ENCODE measurements at regions not wholly inside any gene's neighbourhood (a gene's known extent, or its start where the extent isn't known, plus 50 kb on each side); places are given as distances from the start of the nearest gene placed in this dataset.
"Not testable (repeated sequence)": the region's sequence is repeated elsewhere in the genome, so short reads cannot be mapped to it uniquely, and the experiment has no call there.

DNA sequence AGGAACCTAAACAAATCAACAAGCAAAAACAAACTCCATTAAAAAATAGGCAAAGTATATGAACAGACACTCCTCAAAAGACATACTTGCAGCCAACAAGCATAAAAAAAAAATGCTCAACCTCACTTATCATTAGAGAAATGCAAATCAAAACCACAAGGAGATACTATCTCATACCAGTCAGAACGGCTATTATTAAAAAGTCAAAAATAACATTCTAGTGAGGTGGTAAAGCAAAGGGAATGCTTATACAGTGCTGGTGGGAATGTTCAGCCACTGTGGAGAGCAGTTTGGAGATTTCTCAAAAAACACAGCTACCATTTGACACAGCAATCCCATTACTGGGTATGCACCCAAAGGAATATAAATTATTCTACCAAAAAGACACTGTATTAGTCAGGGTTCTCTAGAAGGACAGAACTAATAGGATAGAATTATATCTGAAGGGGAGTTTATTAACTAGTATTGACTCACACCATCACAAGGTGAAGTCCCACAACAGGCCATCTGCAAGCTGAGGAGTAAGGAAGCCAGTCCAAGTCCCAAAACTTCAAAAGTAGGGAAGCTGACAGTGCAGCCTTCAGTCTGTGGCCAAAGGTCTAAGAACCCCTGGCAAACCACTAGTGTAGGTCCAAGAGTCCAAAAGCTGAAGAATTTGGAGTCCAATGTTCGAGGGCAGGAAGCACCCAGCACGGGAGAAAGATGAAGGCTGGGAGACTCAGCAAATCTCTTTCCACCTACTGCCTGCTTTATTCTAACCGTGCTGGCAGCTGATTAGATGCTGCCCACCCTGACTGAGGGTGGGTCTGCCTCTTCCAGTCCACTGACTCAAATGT is 101.6 kb upstream of the KRAS start:
- DNase-seq (ENCODE audit: low read depth, low spot score), result no peak
- no peak overlapping the region for H3K4me3 ChIP-seq (ENCODE audit: low read length)

DNA sequence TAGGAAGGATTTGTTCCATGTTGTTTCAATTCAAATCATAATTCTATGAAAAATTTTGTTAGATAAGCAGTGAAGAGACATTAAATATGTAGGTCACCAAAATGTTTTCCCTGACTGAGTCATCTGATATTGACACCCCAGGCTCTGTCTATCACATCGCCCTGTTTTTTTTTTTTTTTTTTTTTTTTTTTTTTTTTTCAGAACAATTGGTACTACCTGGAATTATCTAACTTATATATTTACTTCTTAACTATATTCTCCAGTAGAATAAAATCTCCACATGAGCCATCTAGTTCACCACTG is 97.8 kb upstream of the KRAS start:
- no peak overlapping the region for H3K4me3 ChIP-seq (ENCODE audit: low read length)
- no peak for DNase-seq (ENCODE audit: low read depth, low spot score)

DNA sequence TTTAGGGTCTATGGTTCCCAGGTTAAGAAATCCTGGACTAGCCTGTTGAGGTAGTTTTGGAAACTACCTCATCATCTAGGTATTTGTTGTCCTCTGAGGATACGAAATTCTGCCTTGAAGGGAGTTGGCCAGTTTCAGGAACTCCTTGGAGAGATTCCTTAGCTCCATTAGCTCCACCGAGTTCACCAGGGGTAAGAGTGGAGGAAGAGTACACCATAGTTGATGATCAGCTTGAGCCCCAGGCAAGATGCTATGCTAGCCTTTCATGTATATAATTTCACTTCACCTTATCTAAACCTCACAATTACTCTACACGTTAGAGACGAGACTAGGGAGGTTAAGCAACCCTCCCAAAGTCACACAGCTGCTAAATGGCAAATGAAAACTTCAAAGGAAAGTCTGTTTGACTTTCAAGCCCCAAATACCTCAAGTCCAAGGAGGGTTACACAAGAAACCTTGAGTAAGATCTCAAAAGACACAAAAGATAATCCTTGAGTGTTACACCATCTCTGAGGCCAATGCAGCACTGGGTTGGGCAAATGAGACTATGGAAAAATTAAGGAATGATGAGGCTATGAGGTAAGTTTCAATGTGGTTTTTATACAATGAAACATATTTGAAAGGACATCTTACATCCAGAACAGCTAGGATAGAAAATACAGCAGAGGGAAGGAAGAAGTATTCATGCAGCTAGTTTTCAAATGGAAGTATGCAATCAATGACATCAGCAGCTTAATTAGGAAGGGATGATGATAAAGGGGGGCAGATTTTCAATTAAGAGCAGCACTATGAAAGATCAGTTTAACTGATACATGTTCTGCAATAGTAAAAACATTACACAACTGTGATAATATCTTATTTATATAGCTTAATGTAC is 97.2 kb upstream of the KRAS start:
- peak; percentile 88 for DNase-seq (ENCODE audit: low read depth, low spot score)
- H3K4me3 ChIP-seq (ENCODE audit: low read length), result no peak overlapping the region; the same call in 1 of the 2 replicates

DNA sequence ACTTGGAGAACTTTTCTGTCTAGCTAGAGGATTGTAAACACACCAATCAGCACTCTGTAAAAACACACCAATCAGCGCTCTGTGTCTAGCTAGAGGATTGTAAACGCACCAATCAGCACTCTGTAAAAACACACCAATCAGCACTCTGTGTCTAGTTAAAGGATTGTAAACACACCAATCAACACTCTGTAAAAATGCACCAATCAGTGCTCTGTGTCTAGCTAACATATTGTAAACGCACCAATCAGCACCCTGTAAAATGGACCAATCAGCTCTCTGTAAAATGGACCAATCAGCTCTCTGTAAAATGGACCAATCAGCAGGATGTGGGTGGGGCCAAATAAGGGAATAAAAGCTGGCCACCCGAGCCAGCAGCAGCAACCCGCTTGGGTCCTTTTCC is 91.1 kb upstream of the KRAS start:
- not testable (repeated sequence) for DNase-seq (ENCODE audit: low read depth, low spot score); H3K4me3 ChIP-seq (ENCODE audit: low read length)

DNA sequence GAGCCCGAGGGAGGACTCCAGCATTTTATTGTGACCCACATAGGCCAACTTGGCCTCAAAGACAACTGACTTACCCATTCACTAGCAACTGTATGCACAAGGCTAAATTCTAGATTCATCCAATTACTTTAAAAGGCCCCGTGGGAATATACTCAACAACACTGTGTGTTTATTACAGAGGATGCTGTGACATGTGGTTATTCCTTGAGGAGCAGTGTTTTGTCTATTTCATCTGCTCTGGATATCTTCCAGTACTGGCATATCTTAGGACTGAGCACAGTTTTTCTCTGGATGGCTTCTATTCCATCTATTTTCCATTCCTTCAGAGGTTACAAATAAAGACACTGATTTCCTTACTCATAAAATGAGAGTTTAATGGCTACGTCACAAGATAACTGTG is 87.2 kb upstream of the KRAS start:
- no peak overlapping the region for H3K4me3 ChIP-seq (ENCODE audit: low read length)
- DNase-seq (ENCODE audit: low read depth, low spot score), result no peak

DNA sequence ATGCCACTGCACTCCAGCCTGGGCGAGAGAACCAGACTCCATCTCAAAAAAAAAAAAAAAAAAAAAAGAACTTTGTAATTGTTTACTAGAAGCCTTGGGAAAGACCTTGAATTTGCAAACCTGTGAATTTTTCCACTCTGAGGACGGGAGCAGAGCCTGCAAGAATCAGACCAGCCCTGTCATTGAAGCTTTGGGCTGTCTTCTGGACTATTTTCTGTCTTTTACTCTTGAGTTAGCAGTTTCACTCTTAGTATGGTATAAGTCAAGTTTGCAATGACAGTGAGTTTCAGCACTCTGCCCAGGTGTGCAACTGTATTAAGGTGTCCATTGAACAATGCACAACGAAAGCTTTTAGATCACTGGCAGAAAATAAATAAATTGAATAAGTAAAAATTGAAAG is 81.4 kb upstream of the KRAS start:
- no peak overlapping the region for H3K4me3 ChIP-seq (ENCODE audit: low read length)
- DNase-seq (ENCODE audit: low read depth, low spot score), result no peak

DNA sequence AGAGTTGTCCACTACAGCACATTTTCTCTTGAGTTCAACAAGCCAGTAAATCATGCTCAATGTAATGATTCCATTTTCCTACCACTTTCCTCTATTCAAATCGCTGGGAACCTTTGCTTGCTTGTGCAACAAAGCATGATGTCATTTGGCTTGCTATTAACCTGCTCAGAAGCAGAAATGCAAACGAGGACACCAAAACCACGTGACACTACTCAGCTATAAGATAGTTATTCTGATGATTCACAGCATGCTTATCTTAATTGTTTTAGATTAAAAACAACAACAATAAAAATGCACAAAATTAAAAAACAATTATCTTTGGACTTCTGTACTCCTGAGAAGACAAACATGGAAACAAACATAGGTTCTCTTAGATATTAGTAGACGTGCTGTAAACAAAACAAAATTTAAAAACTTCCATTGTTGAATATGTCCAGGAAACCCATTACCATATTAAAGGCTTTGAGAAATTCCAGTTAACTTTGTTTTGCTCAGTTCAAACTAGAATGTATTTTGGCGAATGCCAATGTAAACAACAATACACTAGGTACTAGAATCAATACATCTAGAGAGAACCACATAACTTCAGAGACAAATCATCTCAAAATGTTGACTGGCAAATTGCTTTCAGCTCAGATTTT is 77.5 kb upstream of the KRAS start:
- DNase-seq (ENCODE audit: low read depth, low spot score), result no peak

DNA sequence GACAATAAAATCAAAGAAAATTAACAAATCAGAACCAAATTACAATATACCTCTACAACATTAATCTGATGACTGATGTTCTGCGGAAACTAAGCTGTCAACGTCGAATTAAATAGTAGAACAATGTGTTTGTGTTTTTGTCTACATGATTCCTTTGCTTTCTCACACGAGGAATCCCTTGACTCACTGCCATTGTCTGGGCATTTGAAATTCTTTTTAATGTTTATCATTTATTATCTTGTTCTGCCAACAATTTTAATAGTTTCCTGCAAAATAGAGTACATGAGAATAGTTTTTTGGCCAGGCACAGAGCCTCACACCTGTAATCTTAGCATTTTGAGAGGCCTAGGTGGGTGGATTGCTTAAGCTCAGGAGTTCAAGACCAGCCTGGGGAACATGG is 76.6 kb upstream of the KRAS start:
- DNase-seq (ENCODE audit: low read depth, low spot score), result no peak
- no peak overlapping the region for H3K4me3 ChIP-seq (ENCODE audit: low read length)

More for the DNA sequence above, 77.5 kb upstream of the KRAS start:
- H3K4me3 ChIP-seq (ENCODE audit: low read length), result no peak overlapping the region

DNA sequence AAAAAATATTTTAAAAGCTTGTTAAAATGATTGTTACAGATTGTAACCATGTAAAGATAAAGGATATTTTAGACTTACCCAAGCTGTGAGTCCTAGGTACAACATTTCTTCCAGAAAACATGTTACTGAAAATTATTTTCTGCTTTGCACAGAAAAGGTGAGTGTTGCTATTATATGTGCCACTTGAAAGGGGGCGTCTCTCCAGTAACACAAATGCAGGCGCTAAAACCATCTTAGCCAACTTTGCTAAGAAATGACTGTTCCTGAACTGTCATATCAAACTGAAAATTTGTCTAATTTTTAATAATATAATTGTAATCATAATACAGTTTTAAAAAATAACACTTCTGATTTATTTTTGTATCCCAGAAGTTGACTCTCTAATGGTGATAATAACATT is 75.6 kb upstream of the KRAS start:
- no peak overlapping the region for H3K4me3 ChIP-seq (ENCODE audit: low read length)
- DNase-seq (ENCODE audit: low read depth, low spot score), result no peak

DNA sequence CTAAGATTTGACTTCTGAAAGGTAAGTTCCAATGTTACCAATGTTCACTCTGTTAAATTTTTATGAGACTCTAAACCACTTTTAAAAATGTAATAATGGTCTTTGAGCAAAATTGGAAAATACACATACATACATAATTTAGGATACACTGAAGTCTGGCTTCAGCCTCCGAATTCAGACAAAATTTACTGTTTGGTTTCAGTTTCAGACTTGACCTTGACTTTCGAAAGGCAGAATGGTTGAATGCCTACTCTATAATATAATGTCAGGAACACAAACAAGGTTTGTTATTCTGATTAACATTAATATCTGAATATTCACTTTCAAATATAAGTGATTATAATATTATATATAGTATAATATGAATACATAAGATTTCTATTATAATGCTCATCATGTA is 74.1 kb upstream of the KRAS start:
- H3K4me3 ChIP-seq (ENCODE audit: low read length), result no peak overlapping the region
- no peak for DNase-seq (ENCODE audit: low read depth, low spot score)

DNA sequence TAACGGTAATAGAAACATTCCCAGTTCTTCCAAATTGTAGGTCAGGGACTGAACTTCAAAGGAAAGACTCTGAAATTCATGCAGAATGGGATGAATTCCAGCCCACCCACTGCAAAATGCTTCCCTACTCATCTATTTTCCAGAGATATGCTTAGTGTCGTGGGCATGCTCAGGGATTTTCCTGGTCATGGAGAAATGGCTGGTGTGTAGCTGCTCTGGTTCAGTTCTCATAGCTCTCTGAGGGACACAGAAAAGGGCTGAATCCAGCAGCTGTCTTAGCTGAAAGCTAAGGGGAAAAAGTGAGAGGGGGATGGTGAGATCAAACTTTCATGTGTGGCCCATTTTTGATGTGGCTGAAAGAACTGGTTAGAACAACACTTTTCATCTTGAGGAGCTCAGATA is 72.9 kb upstream of the KRAS start:
- H3K4me3 ChIP-seq (ENCODE audit: low read length), result no peak overlapping the region
- peak; percentile 88 for DNase-seq (ENCODE audit: low read depth, low spot score)

DNA sequence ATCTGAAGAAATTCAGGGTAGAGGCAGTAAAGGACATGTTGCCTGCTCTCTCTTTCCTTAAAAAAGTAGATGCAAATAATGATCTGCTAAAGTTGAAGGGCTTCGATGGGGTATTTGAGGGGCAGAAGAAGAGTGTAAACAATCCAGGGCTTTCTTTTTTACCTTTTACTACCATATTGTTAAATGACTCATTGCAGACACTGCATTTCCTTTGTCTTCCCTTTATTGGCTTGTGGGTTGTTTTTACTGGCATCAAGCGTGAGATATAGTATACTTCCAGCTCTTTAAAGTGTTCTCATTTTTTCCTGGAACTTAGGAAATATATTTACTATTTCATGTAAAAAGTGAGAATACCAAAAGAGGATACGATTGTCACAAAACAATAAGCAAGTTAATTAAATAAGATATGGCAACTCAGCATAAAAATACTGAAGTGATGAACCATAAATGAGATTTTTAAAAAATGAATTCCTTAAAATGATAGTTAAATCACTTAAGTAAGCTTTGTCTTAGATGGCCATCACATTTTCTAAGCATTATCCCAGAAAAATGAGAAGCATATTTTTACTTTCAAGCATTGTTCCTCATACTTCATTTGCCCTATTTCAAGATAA is 72.3 kb upstream of the KRAS start:
- no peak for DNase-seq (ENCODE audit: low read depth, low spot score)
- peak overlapping the region; percentile 15; the same call in 1 of the 2 replicates for H3K4me3 ChIP-seq (ENCODE audit: low read length)

DNA sequence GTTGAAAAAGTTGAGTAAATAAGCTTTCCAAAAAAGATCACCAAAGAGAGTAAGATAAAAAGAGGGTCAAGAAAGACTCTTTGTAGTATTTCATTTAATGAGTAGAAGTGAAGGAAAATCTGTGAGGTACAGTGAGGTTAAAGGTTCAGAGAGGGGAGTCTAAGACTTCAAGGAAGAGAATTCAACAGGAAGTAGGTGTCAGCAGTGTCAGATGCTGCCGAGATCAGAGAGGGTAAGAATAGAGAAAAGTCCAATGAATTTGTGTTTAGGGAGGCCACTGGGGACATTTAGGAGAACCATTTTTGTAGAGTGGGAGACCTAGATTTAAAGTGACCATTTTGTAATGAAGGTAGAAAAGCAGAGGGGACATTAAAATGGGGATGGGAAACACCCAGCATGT is 71.6 kb upstream of the KRAS start:
- H3K4me3 ChIP-seq (ENCODE audit: low read length), result peak overlapping the region; percentile 15
- peak; percentile 42 for DNase-seq (ENCODE audit: low read depth, low spot score)

DNA sequence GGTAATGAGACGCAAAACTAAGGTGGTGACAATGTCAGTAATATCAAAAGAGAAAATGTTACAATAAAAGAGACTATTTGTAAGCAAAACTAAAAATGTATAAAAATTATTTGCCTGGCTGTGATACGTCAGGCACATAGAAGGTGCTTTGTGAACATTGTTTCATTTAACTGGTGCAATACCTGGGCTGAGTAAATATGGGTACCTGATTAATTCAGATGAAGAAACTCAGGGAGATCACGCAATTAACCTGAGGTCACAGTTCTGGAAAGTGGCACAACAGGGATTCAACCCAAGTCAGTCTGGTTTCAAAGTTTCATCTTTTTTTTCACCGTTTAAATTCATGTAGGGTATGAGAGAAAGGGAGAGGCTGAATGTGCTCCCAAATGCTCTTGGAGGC is 71.0 kb upstream of the KRAS start:
- H3K4me3 ChIP-seq (ENCODE audit: low read length), result no peak overlapping the region
- no peak for DNase-seq (ENCODE audit: low read depth, low spot score)

DNA sequence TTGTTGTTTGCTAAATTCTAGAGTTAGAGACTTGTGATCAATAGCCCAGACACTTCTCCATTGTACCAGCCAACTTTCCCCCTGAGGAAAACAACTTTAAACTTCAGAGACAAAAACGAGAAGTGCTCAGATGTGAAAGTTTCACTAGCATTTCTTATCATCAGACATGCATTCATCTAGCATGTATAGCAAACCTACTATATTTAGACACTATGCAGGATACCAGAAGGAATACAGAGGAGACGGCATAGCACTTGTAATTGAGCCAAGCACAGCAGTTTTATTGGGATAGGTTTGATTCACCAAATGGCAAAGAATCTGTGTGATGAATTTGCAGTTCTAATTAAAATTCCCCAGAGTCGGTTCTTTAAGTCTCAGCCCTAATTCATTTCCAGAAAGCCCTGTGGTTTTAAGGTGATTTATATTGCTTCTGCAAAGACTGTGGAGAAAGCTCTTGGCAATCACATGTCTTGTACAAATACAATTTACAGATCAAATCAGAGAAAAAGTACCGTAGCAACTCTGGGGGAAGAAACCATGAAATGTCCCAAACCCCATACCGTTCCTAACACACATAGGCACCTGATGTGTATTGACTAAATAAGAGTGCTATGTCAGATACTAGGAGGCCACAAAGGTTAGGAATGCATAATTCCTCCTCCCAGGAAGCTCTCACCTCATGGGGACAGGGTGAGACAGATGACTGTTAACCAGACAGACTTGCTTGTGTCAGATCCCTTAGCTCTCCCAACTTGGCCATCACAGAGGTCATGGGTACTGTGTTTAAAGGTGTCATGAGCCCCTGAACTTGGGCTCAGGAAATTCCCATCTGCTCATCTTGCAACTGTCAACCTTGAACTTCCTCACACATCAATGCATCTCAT is 69.6 kb upstream of the KRAS start:
- no peak overlapping the region for H3K4me3 ChIP-seq (ENCODE audit: low read length)
- no peak for DNase-seq (ENCODE audit: low read depth, low spot score)

DNA sequence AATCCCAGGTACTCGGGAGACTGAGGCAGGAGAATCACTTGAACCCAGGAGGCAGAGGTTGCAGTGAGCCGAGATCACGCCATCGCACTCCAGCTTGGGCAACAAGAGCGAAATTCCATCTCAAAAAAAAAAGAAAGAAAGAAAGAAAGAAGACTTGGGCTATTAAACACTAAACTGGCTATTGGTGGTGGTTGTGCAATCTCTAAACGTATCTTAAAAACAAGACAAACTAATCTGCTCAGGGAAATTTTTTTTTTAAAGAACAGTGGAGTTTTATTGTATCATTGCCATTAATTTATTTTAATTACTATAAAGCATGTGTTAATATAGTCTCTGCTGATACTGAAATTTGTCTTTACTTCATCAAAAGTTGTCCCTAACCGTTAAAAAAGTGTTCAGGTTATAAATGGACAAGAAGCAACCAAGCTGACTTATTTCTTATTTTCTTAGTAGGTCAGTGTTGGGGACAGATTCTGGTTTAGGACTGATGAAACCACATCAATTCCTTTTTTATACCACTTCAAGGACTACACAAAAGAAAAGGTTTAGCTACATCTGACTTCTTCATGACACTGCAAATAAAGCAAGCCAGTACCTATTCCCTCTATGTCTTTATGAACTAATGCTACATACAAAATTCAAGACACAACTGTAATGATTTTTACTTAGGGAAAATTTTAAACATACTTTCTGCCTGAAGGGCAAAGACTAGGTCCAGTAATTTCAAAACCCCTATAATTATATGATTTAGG is 68.7 kb upstream of the KRAS start:
- H3K4me3 ChIP-seq (ENCODE audit: low read length), result no peak overlapping the region
- DNase-seq (ENCODE audit: low read depth, low spot score), result no peak

DNA sequence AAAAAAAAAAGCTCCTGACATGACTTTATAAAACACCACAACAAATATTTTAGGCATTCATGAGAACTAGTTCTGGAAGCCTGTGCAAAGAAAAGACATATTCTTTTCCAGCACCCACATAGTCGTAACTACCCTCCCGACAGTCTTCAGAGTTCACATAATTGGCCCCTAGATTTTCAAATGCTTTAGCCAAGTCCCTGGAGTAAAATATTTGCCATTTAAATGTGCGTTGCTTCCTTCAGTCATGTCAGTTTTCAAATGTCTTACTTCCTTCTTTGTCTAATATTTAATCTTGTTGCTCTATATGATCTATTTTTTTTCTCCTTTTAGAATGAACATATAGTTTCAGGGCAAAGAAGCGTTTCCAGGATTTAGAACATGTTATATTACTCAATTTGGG is 66.8 kb upstream of the KRAS start:
- H3K4me3 ChIP-seq (ENCODE audit: low read length), result no peak overlapping the region
- DNase-seq (ENCODE audit: low read depth, low spot score), result no peak

DNA sequence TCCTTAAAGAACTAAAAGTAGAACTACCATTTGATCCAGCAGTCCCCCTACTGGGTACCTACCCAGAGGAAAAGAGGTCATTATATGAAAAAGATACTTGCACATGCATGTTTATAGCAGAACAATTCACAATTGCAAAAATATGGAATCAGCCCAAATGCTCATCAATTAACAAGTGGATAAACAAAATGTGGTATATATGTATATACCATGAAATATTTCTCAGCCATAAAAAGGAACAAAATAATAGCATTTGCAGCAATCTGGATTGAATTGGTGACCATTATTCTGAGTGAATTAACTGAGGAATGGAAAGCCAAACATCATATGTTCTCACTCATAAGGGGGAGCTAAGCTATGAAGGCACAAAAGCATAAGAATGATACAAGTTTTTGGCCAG is 64.7 kb upstream of the KRAS start:
- no peak for DNase-seq (ENCODE audit: low read depth, low spot score)
- no peak overlapping the region for H3K4me3 ChIP-seq (ENCODE audit: low read length)

Data from Jurkat, Clone E6-1 (cell line).